HEK293T (cell line): ENCODE measurements at regions not wholly inside any gene's neighbourhood (a gene's known extent, or its start where the extent isn't known, plus 50 kb on each side); places are given as distances from the start of the nearest gene placed in this dataset.

Experiments used
- CTCF ChIA-PET: fragments of 350-600 bp; formaldehyde crosslinking; extraction: SDS; loops from one replicate; lab custom pipeline; 2021; ENCODE audit warnings: antibody characterized with exemption, inconsistent platforms; lab: Yijun Ruan, JAX
- POLR2A ChIA-PET: fragments of 350-600 bp; formaldehyde crosslinking; extraction: SDS; loops from one replicate; lab custom pipeline; 2020; ENCODE audit warnings: antibody characterized with exemption, inconsistent platforms; lab: Yijun Ruan, JAX
- DNase-seq: peaks from one replicate; pipeline ENCODE4 v3.0.0; 2012; ENCODE audit warnings: mixed read lengths; ENCODE audit errors: extremely low spot score
- ARNT ChIP-seq: fragments of 450-650 bp; IDR thresholded peaks from 2 replicates; pipeline ENCODE4 v1.6.1; 2017; ENCODE audit warnings: mild to moderate bottlenecking
- BHLHE40 ChIP-seq: fragments of 450-650 bp; IDR thresholded peaks from 2 replicates; pipeline ENCODE4 v1.6.1; 2016; ENCODE audit warnings: mild to moderate bottlenecking, moderate library complexity, borderline replicate concordance
- CTBP1 ChIP-seq: fragments of 450-650 bp; IDR thresholded peaks from 2 replicates; pipeline ENCODE4 v1.6.1; 2016; ENCODE audit warnings: borderline replicate concordance
- ELF4 ChIP-seq: fragments of 450-650 bp; IDR thresholded peaks from 2 replicates; pipeline ENCODE4 v1.6.1; 2017; ENCODE audit warnings: antibody characterized with exemption
- FOXA1 ChIP-seq: fragments of 450-650 bp; IDR thresholded peaks from 2 replicates; pipeline ENCODE4 v1.6.1; 2016; ENCODE audit warnings: mild to moderate bottlenecking
- FOXK2 ChIP-seq: fragments of 450-650 bp; IDR thresholded peaks from 2 replicates; pipeline ENCODE4 v1.6.1; 2016; ENCODE audit warnings: mild to moderate bottlenecking
- FOXM1 ChIP-seq: fragments of 450-650 bp; IDR thresholded peaks from 2 replicates; pipeline ENCODE4 v1.6.1; 2017; ENCODE audit warnings: mild to moderate bottlenecking, borderline replicate concordance
- HDGF ChIP-seq: fragments of 450-650 bp; IDR thresholded peaks from 2 replicates; pipeline ENCODE4 v1.6.1; 2017; ENCODE audit warnings: antibody characterized with exemption, borderline replicate concordance
- L3MBTL2 ChIP-seq: fragments of 450-650 bp; conservative IDR thresholded peaks from 2 replicates; pipeline ENCODE4 v1.6.1; 2016; ENCODE audit warnings: mild to moderate bottlenecking
- LEF1 ChIP-seq: fragments of 450-650 bp; IDR thresholded peaks from 2 replicates; pipeline ENCODE4 v1.6.1; 2017; ENCODE audit warnings: mild to moderate bottlenecking, borderline replicate concordance
- NFRKB ChIP-seq: fragments of 450-650 bp; IDR thresholded peaks from 2 replicates; pipeline ENCODE4 v1.6.1; 2016; ENCODE audit warnings: mild to moderate bottlenecking, moderate library complexity
- PKNOX1 ChIP-seq: fragments of 450-650 bp; IDR thresholded peaks from 2 replicates; pipeline ENCODE4 v1.6.1; 2016
- SP1 ChIP-seq: fragments of 450-650 bp; IDR thresholded peaks from 2 replicates; pipeline ENCODE4 v1.6.1; 2017
- SUZ12 ChIP-seq: fragments of 450-650 bp; IDR thresholded peaks from 2 replicates; pipeline ENCODE4 v1.6.1; 2016; ENCODE audit warnings: mild to moderate bottlenecking
- TARDBP ChIP-seq: fragments of 450-650 bp; IDR thresholded peaks from 2 replicates; pipeline ENCODE4 v1.6.1; 2016
- ZNF384 ChIP-seq: fragments of 450-650 bp; IDR thresholded peaks from 2 replicates; pipeline ENCODE4 v1.6.1; 2016

DNA sequence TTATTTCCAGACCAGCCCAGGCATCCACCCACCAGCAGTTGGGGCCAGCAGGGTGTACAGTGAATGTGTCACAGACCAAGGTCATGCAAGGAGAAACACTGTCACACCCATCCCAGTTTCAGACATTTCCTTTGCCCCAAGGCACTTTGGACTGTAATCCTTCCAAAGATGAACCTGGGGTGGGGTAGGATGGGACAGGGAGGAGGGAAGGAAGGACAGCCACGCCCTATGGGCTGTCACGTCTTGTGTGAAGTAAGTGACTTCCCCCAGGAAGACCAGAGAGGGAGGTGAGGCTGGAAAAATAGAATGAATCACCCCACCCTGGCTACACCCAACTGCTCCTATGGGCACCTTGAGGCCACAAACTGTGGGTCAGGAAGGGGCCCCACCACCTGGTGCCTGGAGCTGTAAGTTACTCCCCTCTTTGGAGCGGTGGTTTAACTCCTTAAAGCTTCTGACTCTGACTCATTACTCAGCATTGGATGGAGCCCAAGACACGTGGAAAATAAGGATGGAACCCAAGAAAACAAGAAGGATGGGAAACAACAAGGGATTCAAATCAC lies 349.9 kb upstream of the KLF3 start:
- DNase-seq, result no peak
- TF ChIP-seq TARDBP (no peak), SUZ12 (no peak), ZNF384 (no peak)
- ChIA-PET POLR2A (interaction anchor here (0.6 kb wide), 1 partner anchor 352 kb away, joined by 3 read pairs; no protein-coding TSS in a partner anchor), CTCF (interaction anchor here (0.7 kb wide), 1 partner anchor 370 kb away, joined by 3 read pairs; no protein-coding TSS in a partner anchor)

DNA sequence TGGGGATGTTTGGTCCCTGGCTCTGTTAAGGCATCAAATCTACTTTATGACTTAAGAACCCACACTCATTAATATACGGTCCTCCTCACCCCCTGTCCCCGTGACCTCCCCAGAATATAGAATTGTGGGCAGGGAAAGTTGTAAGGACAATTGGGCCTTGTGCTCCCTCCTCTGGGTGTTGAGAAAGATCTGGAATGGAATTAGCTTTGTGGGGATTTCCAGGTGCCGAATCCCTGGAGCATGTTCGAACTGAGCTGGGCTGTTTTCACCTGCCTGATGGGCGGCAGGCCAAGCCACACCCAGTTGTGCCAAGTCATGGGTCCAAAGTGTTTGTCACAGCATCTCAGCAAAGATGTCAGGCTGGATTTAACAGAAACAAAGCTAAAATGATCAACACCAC lies 349.3 kb upstream of the KLF3 start:
- TF ChIP-seq ELF4 (no peak), CTBP1 (no peak), BHLHE40 (no peak), LEF1 (no peak), SP1 (no peak), ZNF384 (no peak), FOXA1 (no peak), PKNOX1 (no peak), NFRKB (no peak), HDGF (no peak)
- CTCF ChIA-PET, result no interaction called here
- POLR2A ChIA-PET, result no interaction called here
- DNase-seq, result no peak

DNA sequence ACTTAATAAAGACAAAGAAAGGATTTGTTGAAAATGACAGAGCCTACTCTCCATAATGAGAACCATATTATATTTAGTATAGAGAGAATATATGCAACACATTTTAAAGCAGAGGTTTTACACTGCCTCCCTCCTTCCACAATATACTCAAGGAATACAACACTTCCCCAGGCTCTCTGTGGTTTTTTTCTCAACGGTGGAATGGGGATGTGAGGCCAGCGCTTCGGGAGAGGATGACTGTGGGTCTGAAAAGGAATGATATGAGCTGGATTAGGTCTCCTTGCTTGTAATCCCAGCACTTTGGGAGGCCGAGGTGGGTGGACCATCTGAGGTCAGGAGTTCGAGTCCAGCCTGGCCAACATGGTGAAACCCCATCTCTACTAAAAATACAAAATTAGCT lies 348.7 kb upstream of the KLF3 start:
- ChIA-PET CTCF (interaction anchor here (0.6 kb wide), 1 partner anchor 22 kb away, joined by 3 read pairs; no protein-coding TSS in a partner anchor), POLR2A (no interaction called here)
- no peak for TF ChIP-seq HDGF
- no peak for TF ChIP-seq PKNOX1
- no peak for TF ChIP-seq SP1
- no peak for TF ChIP-seq CTBP1
- no peak for TF ChIP-seq FOXM1
- no peak for TF ChIP-seq FOXK2
- TF ChIP-seq ELF4, result no peak
- no peak for TF ChIP-seq BHLHE40
- no peak for TF ChIP-seq ARNT
- no peak for DNase-seq

GRCh38 chr4:38316045-38316444 lies 348.0 kb upstream of the KLF3 start:
- POLR2A ChIA-PET, result no interaction called here
- CTCF ChIA-PET, result interaction anchor here (0.6 kb wide), 1 partner anchor 23 kb away, joined by 3 read pairs; no protein-coding TSS in a partner anchor
- DNase-seq, result no peak
- no peak for TF ChIP-seq FOXA1
- no peak for TF ChIP-seq TARDBP
- TF ChIP-seq LEF1, result no peak
- no peak for TF ChIP-seq NFRKB
- no peak for TF ChIP-seq SP1
- TF ChIP-seq ELF4, result no peak
- no peak for TF ChIP-seq SUZ12
- TF ChIP-seq CTBP1, result no peak
- TF ChIP-seq FOXK2, result no peak

GRCh38 chr4:38317041-38317674 lies 346.8 kb upstream of the KLF3 start:
- no peak for DNase-seq
- ChIA-PET CTCF (no interaction called here), POLR2A (no interaction called here)
- no peak for TF ChIP-seq L3MBTL2

DNA sequence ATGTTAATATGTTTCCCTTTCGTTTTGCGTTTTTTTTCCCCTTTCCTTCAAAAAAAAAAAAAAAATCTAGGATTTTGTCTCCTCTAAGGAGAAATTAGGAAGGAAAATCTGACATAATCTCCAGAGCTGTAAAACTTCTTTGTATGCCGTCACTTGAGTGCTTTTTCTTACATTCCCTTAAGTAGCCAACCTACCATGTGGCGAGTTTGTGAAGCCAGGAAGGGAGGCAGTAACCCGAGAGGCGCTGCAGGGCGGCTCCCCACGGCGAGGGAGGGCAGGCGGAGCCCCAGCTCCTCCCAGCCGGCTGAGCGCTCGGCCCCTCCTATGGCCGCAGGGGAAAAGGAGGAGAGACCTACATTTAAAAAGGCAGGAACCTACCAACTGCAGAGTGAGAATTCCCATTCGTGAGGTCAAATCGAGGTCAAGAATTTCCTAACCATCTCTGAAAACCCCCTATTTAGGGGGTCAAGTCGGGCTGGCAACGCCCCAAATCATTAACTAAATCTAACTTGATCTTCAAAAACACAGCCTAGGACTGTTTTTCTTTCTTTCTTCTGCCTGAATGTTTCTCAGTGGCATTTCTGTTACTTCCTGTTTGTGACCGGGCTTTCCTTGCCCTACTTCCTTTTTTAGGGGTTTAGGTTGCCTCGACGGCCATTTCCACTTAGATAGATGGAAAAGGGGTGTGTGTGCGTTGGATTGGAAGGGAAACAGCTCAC lies 345.1 kb upstream of the KLF3 start:
- CTCF ChIA-PET, result interaction anchor here (0.6 to 2.1 kb wide), 8 partner anchors 10 to 739 kb away, joined by 3 to 13 read pairs (median 6); no protein-coding TSS in a partner anchor
- peak; percentile 87 for DNase-seq

GRCh38 chr4:38319456-38320342 lies 344.3 kb upstream of the KLF3 start:
- ChIA-PET CTCF (interaction anchor here (0.6 to 2.1 kb wide), 11 partner anchors 10 to 738 kb away, joined by 3 to 13 read pairs (median 5); no protein-coding TSS in a partner anchor), POLR2A (interaction anchor here (1.1 to 1.2 kb wide), 2 partner anchors 11 to 343 kb away, joined by 3 to 4 read pairs; no protein-coding TSS in a partner anchor)
- TF ChIP-seq HDGF (no peak), L3MBTL2 (peak; percentile 65), ZNF384 (peak; percentile 75), LEF1 (no peak), BHLHE40 (no peak)
- DNase-seq, result peak; percentile 75

More for the DNA sequence above, 345.1 kb upstream of the KLF3 start:
- POLR2A ChIA-PET, result interaction anchor here (0.8 to 1.1 kb wide), 2 partner anchors 12 to 356 kb away, joined by 3 to 5 read pairs; no protein-coding TSS in a partner anchor
- TF ChIP-seq FOXK2 (no peak), SUZ12 (no peak), L3MBTL2 (peak; percentile 40), ARNT (no peak), ZNF384 (peak; percentile 55), LEF1 (no peak), FOXA1 (no peak), SP1 (no peak)
